Thyroid gland (tissue), 4 donors: ENCODE measurements at regions not wholly inside any gene's neighbourhood (a gene's known extent, or its start where the extent isn't known, plus 50 kb on each side); places are given as distances from the start of the nearest gene placed in this dataset.

Experiments used
- DNase-seq, 2 donors: peaks; one replicate each; pipeline ENCODE4 v3.0.0-alpha.2; 2019
- H3K27ac ChIP-seq, 3 donors: fragments of 200-600 bp; sonication (generic); 1 replicate in 2 of 3; 2 replicates in 1 of 3; pipeline ENCODE4 v1.5.1; 2016 to 2019; ENCODE audit warnings: mild to moderate bottlenecking in 1 of 3, moderate library complexity in 1 of 3
- H3K27me3 ChIP-seq: fragments of 200-600 bp; sonication (generic); one replicate; pipeline ENCODE4 v1.5.1; 2019
- H3K36me3 ChIP-seq, 2 donors: fragments of 200-600 bp; sonication (generic); one replicate each; pipeline ENCODE4 v1.5.1; 2016 to 2019
- H3K4me1 ChIP-seq, 2 donors: fragments of 200-600 bp; sonication (generic); one replicate each; pipeline ENCODE4 v1.5.1; 2017 to 2019
- H3K4me3 ChIP-seq, 3 donors: fragments of 200-600 bp; sonication (generic); replicated peaks in 1 of 3; 1 replicate in 2 of 3; 2 replicates in 1 of 3; pipeline ENCODE4 v1.5.1; 2016; ENCODE audit warnings: mild to moderate bottlenecking in 1 of 3
- H3K9me3 ChIP-seq: fragments of 200-600 bp; sonication (generic); one replicate; pipeline ENCODE4 v1.5.1; 2017
- CTCF ChIP-seq, 6 experiments: fragments of 200-600 bp in 3 of 6; fragments of 450-650 bp in 3 of 6; sonication (generic) in 3 of 6; IDR thresholded peaks; one replicate each; pipeline ENCODE4 v1.5.1; 2016 to 2019; ENCODE audit warnings: antibody characterized with exemption in 6 of 6, mild to moderate bottlenecking in 2 of 6, inconsistent platforms in 1 of 6, moderate library complexity in 1 of 6
- POLR2A ChIP-seq, 2 donors: fragments of 450-650 bp; IDR thresholded peaks; one replicate each; pipeline ENCODE4 v1.6.1; 2017; ENCODE audit warnings: antibody characterized with exemption in 2 of 2, mild to moderate bottlenecking in 2 of 2, moderate library complexity in 1 of 2
- whole genome bisulfite sequencing, 2 donors: methylation state at CpG; one replicate each; pipeline ENCODE4 v1.1.5; 2017; 5-methylcytosine and 5-hydroxymethylcytosine counted together
- intact Hi-C: fragments of 100-400 bp; cut with DNase I; formaldehyde crosslinking; loops from one replicate; pipeline ENCODE4 v1.15.1; 2023

DNA sequence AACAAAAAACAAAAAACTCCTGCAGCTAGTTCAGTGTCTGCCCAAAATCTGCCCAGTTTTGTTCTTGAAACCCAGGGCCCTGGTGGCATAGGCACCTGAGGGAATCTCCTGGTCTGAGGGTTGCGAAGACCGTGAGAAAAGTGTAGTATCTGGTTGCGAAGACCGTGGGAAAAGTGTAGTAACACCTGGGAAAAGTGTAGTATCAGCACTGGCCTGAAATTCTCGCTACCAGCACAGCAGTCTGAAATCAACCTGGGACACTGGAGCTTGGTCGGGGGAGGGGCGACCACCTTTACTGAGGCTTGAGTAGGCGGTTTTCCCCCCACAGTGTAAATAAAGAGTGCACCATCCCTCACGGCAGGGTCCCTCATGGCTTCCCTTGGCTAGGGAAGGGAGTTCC, 82.5 kb upstream of the SP4 start:
- Histone ChIP-seq H3K27me3 (no peaks in the 10 kb centered on the region), H3K4me3 (no peak overlapping the region), H3K36me3 (no peaks in the 10 kb centered on the region), H3K9me3 (no peaks in the 10 kb centered on the region), H3K27ac (no peak overlapping the region), H3K4me1 (no peaks in the 10 kb centered on the region)
- WGBS, 2 donors: 85 to 86% methylated on average over 8 to 9 of the region's 9 CpGs
- TF ChIP-seq POLR2A (IDR thresholded peaks at IDR 0.05): no peak
- no peak for TF ChIP-seq CTCF (IDR thresholded peaks at IDR 0.05)
- intact Hi-C loops: no loop called here
- DNase-seq: no peak

GRCh38 chr7:21346297-21346696, 81.6 kb upstream of the SP4 start:
- Histone ChIP-seq H3K36me3 (no peaks in the 10 kb centered on the region), H3K4me1 (no peaks in the 10 kb centered on the region), H3K27me3 (no peaks in the 10 kb centered on the region), H3K4me3 (no peak overlapping the region), H3K9me3 (no peaks in the 10 kb centered on the region), H3K27ac (no peak overlapping the region)
- TF ChIP-seq POLR2A (IDR thresholded peaks at IDR 0.05) (no peak), CTCF (IDR thresholded peaks at IDR 0.05) (no peak)
- intact Hi-C loops: no loop called here
- no peak for DNase-seq

DNA sequence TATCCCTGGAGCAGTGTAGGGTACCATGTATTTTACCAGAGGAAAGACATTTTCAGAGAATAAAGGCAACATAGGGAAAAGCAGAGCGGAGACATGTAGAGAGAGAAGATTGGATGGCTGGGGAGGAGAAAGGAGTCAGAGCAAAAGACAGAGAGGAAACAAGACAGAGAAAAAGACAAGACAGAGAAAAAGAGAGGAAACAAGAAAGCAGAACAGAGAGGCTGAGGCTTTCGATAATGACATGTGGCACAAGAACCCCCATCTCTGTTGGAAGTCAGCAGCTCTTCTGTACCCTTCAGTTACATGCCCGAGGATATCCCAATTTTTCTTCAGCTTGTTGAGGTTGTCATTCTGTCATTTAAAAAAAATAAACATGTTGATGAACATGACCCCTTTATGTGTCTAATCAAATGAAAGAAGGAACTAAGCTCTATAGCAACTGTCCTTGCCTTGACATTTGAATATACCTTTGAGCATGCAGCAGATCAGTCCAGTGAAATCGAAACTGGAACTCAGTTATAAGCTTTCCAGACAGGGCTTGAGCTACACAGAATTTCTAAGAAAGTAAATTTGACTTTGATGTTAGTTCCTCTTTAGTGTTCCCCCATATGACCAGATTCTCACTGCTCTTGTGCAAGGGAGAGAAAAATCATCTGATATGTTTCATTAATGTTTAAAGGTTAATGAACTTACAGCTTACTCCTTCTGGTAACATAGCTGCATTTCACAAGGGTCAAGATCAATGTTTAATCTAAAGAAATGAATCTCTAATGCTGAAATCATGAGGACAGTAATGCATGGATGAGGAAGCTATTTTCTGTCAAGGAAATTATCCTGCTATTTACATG, 75.1 kb upstream of the SP4 start:
- no peaks in the 10 kb centered on the region for H3K27me3 ChIP-seq
- no peaks in the 10 kb centered on the region for H3K9me3 ChIP-seq
- no peaks in the 10 kb centered on the region for H3K4me1 ChIP-seq
- H3K27ac ChIP-seq: no peak overlapping the region
- no peak for TF ChIP-seq CTCF (IDR thresholded peaks at IDR 0.05)
- TF ChIP-seq POLR2A (IDR thresholded peaks at IDR 0.05): no peak
- intact Hi-C loops: no loop called here
- no peak for DNase-seq
- H3K36me3 ChIP-seq: no peaks in the 10 kb centered on the region
- no peak overlapping the region for H3K4me3 ChIP-seq
- WGBS, 2 donors: 73% methylated on average over 4 of the region's 4 CpGs

- intact Hi-C loops: no loop called here
- no peaks in the 10 kb centered on the region for H3K4me1 ChIP-seq
- no peak for TF ChIP-seq CTCF (IDR thresholded peaks at IDR 0.05)
- no peak for TF ChIP-seq POLR2A (IDR thresholded peaks at IDR 0.05)
- H3K27me3 ChIP-seq: no peaks in the 10 kb centered on the region
- WGBS, 2 donors: 62 to 65% methylated on average over 4 of the region's 4 CpGs
- no peaks in the 10 kb centered on the region for H3K9me3 ChIP-seq
- no peak for DNase-seq
- no peak overlapping the region for H3K27ac ChIP-seq
- no peaks in the 10 kb centered on the region for H3K36me3 ChIP-seq
- no peak overlapping the region for H3K4me3 ChIP-seq
Observed at GRCh38 chr7:21353388-21353780, 74.5 kb upstream of the SP4 start.

GRCh38 chr7:21354284-21354683, 73.6 kb upstream of the SP4 start:
- H3K27me3 ChIP-seq: no peaks in the 10 kb centered on the region
- H3K36me3 ChIP-seq: no peaks in the 10 kb centered on the region
- no peaks in the 10 kb centered on the region for H3K9me3 ChIP-seq
- WGBS, 2 donors: 86 to 88% methylated on average over 5 of the region's 5 CpGs
- TF ChIP-seq CTCF (IDR thresholded peaks at IDR 0.05) (no peak), POLR2A (IDR thresholded peaks at IDR 0.05) (no peak)
- no peak for DNase-seq
- no peak overlapping the region for H3K27ac ChIP-seq
- intact Hi-C loops: no loop called here
- H3K4me3 ChIP-seq: no peak overlapping the region
- H3K4me1 ChIP-seq: no peaks in the 10 kb centered on the region
